Endothelial cell (in vitro differentiated cells): ENCODE measurements at regions not wholly inside any gene's neighbourhood (a gene's known extent, or its start where the extent isn't known, plus 50 kb on each side); places are given as distances from the start of the nearest gene placed in this dataset.

ENCODE experiments used
- DNase-seq: peaks from one replicate; pipeline ENCODE4 v3.0.0; 2021; ENCODE audit warnings: low spot score
- H3K27ac Mint-ChIP-seq: one replicate; pipeline ENCODE4 v1.8.0; 2021; ENCODE audit warnings: mixed read lengths, inconsistent platforms; ENCODE audit not compliant: unreplicated experiment
- H3K27me3 Mint-ChIP-seq: one replicate; pipeline ENCODE4 v1.8.0; 2021; ENCODE audit warnings: mild to moderate bottlenecking, moderate library complexity, mixed read lengths, inconsistent platforms; ENCODE audit not compliant: unreplicated experiment
- H3K36me3 Mint-ChIP-seq: one replicate; pipeline ENCODE4 v1.8.0; 2021; ENCODE audit warnings: mild to moderate bottlenecking, low read depth, mixed read lengths, inconsistent platforms; ENCODE audit not compliant: unreplicated experiment
- H3K4me1 Mint-ChIP-seq: one replicate; pipeline ENCODE4 v1.8.0; 2021; ENCODE audit warnings: mild to moderate bottlenecking, mixed read lengths, inconsistent platforms; ENCODE audit not compliant: unreplicated experiment
- H3K4me3 Mint-ChIP-seq: one replicate; pipeline ENCODE4 v1.8.0; 2021; ENCODE audit warnings: mild to moderate bottlenecking, mixed read lengths, inconsistent platforms; ENCODE audit not compliant: unreplicated experiment
- H3K9me3 Mint-ChIP-seq: one replicate; pipeline ENCODE4 v1.8.0; 2021; ENCODE audit warnings: mixed read lengths, inconsistent platforms; ENCODE audit not compliant: unreplicated experiment
- TF ChIP-seq, protein P1 (sequence below): fragments of 200-600 bp; sonication (generic); IDR thresholded peaks from one replicate; pipeline ENCODE4 v1.5.0; 2021; ENCODE audit warnings: antibody characterized with exemption; ENCODE audit not compliant: unreplicated experiment

GRCh38 chr17:14775731-14776492, 475.0 kb downstream of the HS3ST3B1 start:
- no peak overlapping the region for H3K4me3 Mint-ChIP-seq
- H3K27me3 Mint-ChIP-seq = peaks cover 2% of the 10 kb centered on the region
- no peaks in the 10 kb centered on the region for H3K9me3 Mint-ChIP-seq
- H3K36me3 Mint-ChIP-seq = peaks cover 3% of the 10 kb centered on the region
- H3K27ac Mint-ChIP-seq = no peak overlapping the region
- TF ChIP-seq, protein P1, sequence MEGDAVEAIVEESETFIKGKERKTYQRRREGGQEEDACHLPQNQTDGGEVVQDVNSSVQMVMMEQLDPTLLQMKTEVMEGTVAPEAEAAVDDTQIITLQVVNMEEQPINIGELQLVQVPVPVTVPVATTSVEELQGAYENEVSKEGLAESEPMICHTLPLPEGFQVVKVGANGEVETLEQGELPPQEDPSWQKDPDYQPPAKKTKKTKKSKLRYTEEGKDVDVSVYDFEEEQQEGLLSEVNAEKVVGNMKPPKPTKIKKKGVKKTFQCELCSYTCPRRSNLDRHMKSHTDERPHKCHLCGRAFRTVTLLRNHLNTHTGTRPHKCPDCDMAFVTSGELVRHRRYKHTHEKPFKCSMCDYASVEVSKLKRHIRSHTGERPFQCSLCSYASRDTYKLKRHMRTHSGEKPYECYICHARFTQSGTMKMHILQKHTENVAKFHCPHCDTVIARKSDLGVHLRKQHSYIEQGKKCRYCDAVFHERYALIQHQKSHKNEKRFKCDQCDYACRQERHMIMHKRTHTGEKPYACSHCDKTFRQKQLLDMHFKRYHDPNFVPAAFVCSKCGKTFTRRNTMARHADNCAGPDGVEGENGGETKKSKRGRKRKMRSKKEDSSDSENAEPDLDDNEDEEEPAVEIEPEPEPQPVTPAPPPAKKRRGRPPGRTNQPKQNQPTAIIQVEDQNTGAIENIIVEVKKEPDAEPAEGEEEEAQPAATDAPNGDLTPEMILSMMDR = no peak
- DNase-seq = no peak
- H3K4me1 Mint-ChIP-seq = peaks cover 15% of the 10 kb centered on the region

DNA sequence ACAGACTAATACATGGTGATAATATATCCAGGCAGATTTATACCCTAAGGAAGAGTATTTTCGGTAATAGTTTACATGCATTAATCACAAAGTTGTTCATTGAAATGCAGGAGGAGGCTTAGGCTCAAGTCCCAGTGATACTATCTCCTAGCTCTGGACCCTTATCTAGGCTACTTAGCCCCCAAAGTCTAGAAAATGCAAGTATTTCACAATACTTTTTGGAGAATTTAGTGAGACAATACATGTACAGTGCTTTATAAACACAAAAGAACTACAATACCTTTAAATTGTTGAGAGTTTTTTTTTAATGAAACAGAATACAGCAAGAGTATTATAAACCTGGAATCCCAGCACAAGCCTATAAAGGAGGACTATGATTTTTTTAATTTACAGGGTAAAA, 473.9 kb downstream of the HS3ST3B1 start:
- H3K4me3 Mint-ChIP-seq = no peak overlapping the region
- no peak overlapping the region for H3K27ac Mint-ChIP-seq
- TF ChIP-seq, protein P1 = no peak
- H3K36me3 Mint-ChIP-seq = peaks cover 3% of the 10 kb centered on the region
- peaks cover 15% of the 10 kb centered on the region for H3K4me1 Mint-ChIP-seq
- no peak for DNase-seq
- peaks cover 2% of the 10 kb centered on the region for H3K27me3 Mint-ChIP-seq
- H3K9me3 Mint-ChIP-seq = no peaks in the 10 kb centered on the region

DNA sequence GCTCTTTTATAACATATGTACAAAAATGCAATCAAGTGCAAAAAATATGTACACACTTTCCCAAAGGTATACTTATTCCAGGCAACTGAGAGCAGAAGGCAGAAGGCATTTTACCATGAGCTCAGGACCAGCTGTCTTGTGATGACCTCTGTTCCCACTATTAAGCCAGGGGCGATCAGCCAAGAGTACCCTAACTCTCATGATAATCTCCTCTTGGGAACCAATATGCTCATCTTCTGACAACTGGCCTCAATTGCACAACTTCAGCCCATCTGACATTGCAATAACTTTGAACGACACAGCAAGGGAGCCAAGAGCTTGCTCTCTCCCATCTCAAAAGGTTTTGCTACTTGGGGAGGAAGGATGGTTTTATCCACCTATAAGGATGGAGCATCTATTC, 471.9 kb downstream of the HS3ST3B1 start:
- H3K9me3 Mint-ChIP-seq = no peaks in the 10 kb centered on the region
- H3K27ac Mint-ChIP-seq = no peak overlapping the region
- no peak overlapping the region for H3K4me3 Mint-ChIP-seq
- peaks cover 2% of the 10 kb centered on the region for H3K27me3 Mint-ChIP-seq
- TF ChIP-seq, protein P1 = no peak
- H3K36me3 Mint-ChIP-seq = peaks cover 3% of the 10 kb centered on the region
- peaks cover 15% of the 10 kb centered on the region for H3K4me1 Mint-ChIP-seq
- DNase-seq = no peak

DNA sequence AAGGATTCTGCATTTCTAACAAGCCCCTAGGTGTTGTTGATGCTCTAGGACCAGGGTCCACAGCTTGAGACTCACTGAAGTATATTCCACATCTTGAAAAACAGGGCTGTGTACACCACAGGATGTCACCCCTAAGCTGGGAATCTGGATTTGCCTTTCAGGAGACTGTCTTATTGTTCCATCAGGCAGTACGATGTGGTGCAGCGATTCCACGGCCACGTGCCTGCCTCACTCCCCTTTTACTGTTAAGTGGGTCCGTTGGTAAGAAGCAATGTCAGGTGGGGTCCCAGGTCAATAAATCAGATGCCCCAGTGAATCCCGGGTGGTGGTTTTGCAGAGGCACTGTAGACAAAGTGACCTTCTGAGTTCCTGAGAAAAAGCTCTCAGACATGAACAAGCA, 470.7 kb downstream of the HS3ST3B1 start:
- no peaks in the 10 kb centered on the region for H3K36me3 Mint-ChIP-seq
- DNase-seq = no peak
- H3K9me3 Mint-ChIP-seq = no peaks in the 10 kb centered on the region
- peaks cover 15% of the 10 kb centered on the region for H3K4me1 Mint-ChIP-seq
- no peak overlapping the region for H3K27ac Mint-ChIP-seq
- TF ChIP-seq, protein P1 = no peak
- peaks cover 2% of the 10 kb centered on the region for H3K27me3 Mint-ChIP-seq
- H3K4me3 Mint-ChIP-seq = no peak overlapping the region

GRCh38 chr17:14768923-14769322, 468.0 kb downstream of the HS3ST3B1 start:
- H3K27me3 Mint-ChIP-seq = no peaks in the 10 kb centered on the region
- no peaks in the 10 kb centered on the region for H3K9me3 Mint-ChIP-seq
- H3K4me1 Mint-ChIP-seq = peaks cover 8% of the 10 kb centered on the region
- no peak overlapping the region for H3K4me3 Mint-ChIP-seq
- DNase-seq = no peak
- no peaks in the 10 kb centered on the region for H3K36me3 Mint-ChIP-seq
- TF ChIP-seq, protein P1 = no peak
- no peak overlapping the region for H3K27ac Mint-ChIP-seq
